ENCODE measurements at regions not wholly inside any gene's neighbourhood (a gene's known extent, or its start where the extent isn't known, plus 50 kb on each side); places are given as distances from the start of the nearest gene placed in this dataset.

- H3K36me3 ChIP-seq (ENCODE audit: control insufficient read depth, insufficient read depth, low read length) = no peaks in the 10 kb centered on the region
- TF ChIP-seq, protein P1, sequence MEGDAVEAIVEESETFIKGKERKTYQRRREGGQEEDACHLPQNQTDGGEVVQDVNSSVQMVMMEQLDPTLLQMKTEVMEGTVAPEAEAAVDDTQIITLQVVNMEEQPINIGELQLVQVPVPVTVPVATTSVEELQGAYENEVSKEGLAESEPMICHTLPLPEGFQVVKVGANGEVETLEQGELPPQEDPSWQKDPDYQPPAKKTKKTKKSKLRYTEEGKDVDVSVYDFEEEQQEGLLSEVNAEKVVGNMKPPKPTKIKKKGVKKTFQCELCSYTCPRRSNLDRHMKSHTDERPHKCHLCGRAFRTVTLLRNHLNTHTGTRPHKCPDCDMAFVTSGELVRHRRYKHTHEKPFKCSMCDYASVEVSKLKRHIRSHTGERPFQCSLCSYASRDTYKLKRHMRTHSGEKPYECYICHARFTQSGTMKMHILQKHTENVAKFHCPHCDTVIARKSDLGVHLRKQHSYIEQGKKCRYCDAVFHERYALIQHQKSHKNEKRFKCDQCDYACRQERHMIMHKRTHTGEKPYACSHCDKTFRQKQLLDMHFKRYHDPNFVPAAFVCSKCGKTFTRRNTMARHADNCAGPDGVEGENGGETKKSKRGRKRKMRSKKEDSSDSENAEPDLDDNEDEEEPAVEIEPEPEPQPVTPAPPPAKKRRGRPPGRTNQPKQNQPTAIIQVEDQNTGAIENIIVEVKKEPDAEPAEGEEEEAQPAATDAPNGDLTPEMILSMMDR (IDR thresholded peaks at IDR 0.05; ENCODE audit: insufficient read depth, low read length, poor library complexity, severe bottlenecking) = no peak
- no peak for DNase-seq (ENCODE audit: low read depth)
Observed at GRCh38 chr14:83777516-83777915, 1752.4 kb upstream of the FLRT2 start.

GRCh38 chr14:83779266-83779665 is 1750.7 kb upstream of the FLRT2 start:
- TF ChIP-seq, protein P1 (IDR thresholded peaks at IDR 0.05; ENCODE audit: insufficient read depth, low read length, poor library complexity, severe bottlenecking) = no peak
- Histone ChIP-seq H3K4me3 (ENCODE audit: low read depth, low read length) (no peak overlapping the region), H3K27me3 (ENCODE audit: control insufficient read depth, insufficient read depth, low read length) (no peaks in the 10 kb centered on the region), H3K36me3 (ENCODE audit: control insufficient read depth, insufficient read depth, low read length) (no peaks in the 10 kb centered on the region)
- peak; percentile 1 for DNase-seq (ENCODE audit: low read depth)

More at GRCh38 chr14:83777516-83777915, 1752.4 kb upstream of the FLRT2 start:
- no peaks in the 10 kb centered on the region for H3K27me3 ChIP-seq (ENCODE audit: control insufficient read depth, insufficient read depth, low read length)
- H3K4me3 ChIP-seq (ENCODE audit: low read depth, low read length) = no peak overlapping the region

- H3K36me3 ChIP-seq (ENCODE audit: control insufficient read depth, insufficient read depth, low read length) = no peaks in the 10 kb centered on the region
- H3K4me3 ChIP-seq (ENCODE audit: low read depth, low read length) = no peak overlapping the region
- no peaks in the 10 kb centered on the region for H3K27me3 ChIP-seq (ENCODE audit: control insufficient read depth, insufficient read depth, low read length)
- no peak for DNase-seq (ENCODE audit: low read depth)
- TF ChIP-seq, protein P1 (IDR thresholded peaks at IDR 0.05; ENCODE audit: insufficient read depth, low read length, poor library complexity, severe bottlenecking) = no peak
Observed at GRCh38 chr14:83780321-83780720, 1749.6 kb upstream of the FLRT2 start.

- Histone ChIP-seq H3K27me3 (ENCODE audit: control insufficient read depth, insufficient read depth, low read length) (no peaks in the 10 kb centered on the region), H3K4me3 (ENCODE audit: low read depth, low read length) (no peak overlapping the region), H3K36me3 (ENCODE audit: control insufficient read depth, insufficient read depth, low read length) (no peaks in the 10 kb centered on the region)
- TF ChIP-seq, protein P1 (IDR thresholded peaks at IDR 0.05; ENCODE audit: insufficient read depth, low read length, poor library complexity, severe bottlenecking) = no peak
- peak; percentile 45 for DNase-seq (ENCODE audit: low read depth)
Observed at GRCh38 chr14:83798421-83798820, 1731.5 kb upstream of the FLRT2 start.

- TF ChIP-seq, protein P1 (IDR thresholded peaks at IDR 0.05; ENCODE audit: insufficient read depth, low read length, poor library complexity, severe bottlenecking) = no peak
- H3K4me3 ChIP-seq (ENCODE audit: low read depth, low read length) = no peak overlapping the region
- no peaks in the 10 kb centered on the region for H3K36me3 ChIP-seq (ENCODE audit: control insufficient read depth, insufficient read depth, low read length)
- DNase-seq (ENCODE audit: low read depth) = no peak
- no peaks in the 10 kb centered on the region for H3K27me3 ChIP-seq (ENCODE audit: control insufficient read depth, insufficient read depth, low read length)
Observed at GRCh38 chr14:83799233-83799632, 1730.7 kb upstream of the FLRT2 start.

DNA sequence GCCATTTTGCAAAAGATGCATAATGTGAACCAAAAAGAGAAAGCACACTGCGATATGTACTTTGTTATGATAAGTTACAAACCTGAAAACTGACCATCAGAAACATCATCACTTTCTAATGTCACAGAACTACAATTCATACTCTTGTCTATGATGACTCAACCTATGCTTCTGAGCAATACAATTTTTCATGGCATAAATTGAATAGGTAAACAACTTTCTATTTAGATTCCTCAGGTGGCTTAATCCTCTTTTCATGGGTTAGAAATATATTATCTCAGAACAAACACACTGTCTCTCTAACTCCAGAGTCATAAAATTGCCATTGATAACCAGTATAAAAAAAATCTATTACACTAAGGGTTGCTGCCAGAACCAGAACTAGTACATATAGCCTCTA is 1715.0 kb upstream of the FLRT2 start:
- no peak for DNase-seq (ENCODE audit: low read depth)
- TF ChIP-seq, protein P1 (IDR thresholded peaks at IDR 0.05; ENCODE audit: insufficient read depth, low read length, poor library complexity, severe bottlenecking) = no peak
- Histone ChIP-seq H3K4me3 (ENCODE audit: low read depth, low read length) (no peak overlapping the region), H3K27me3 (ENCODE audit: control insufficient read depth, insufficient read depth, low read length) (no peaks in the 10 kb centered on the region), H3K36me3 (ENCODE audit: control insufficient read depth, insufficient read depth, low read length) (no peaks in the 10 kb centered on the region)

Data from kidney epithelial cell (primary cell).